ENCODE measurements at regions not wholly inside any gene's neighbourhood (a gene's known extent, or its start where the extent isn't known, plus 50 kb on each side); places are given as distances from the start of the nearest gene placed in this dataset.
A peak's percentile ranks its signal among the peaks of the same experiment; 100 is the strongest.

DNA sequence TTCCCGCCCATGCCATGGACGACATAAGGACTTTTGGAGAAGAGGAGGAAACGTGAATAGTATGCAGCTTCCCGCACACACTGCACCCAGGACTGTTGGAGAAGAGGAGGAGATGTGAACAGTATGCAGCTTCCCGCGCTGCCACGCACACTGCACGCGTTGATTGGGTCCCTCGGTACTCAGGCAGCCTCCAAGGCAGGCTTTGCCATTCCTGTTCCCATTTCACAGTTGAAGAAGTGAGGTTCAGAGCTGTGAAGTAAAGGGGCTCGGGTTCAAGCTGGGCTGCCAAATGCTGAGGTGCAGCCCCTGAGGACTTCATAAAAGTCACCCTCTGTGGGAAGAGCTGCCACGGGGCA, 147.9 kb upstream of the FAM20C start:
- no peak for FAIRE-seq
- Histone ChIP-seq H3K36me3 (ENCODE audit: control insufficient read depth in 2 of 3, insufficient read depth in 3 of 3, low read length in 3 of 3) (no peaks in the 10 kb centered on the region), H3K9ac (ENCODE audit: low read length in 3 of 3) (no peak overlapping the region), H3K27me3 (ENCODE audit: control insufficient read depth, insufficient read depth, low read length) (no peaks in the 10 kb centered on the region), H3K27ac (ENCODE audit: low read depth in 2 of 2, low read length in 2 of 2) (no peak overlapping the region), H3K4me3 (ENCODE audit: low read length in 3 of 3) (no peak overlapping the region), H3K9me3 (ENCODE audit: control insufficient read depth in 2 of 3, insufficient read depth in 1 of 3, low read length in 3 of 3) (no peaks in the 10 kb centered on the region), H3K4me1 (ENCODE audit: control insufficient read depth in 2 of 3, insufficient read depth in 2 of 3, low read depth in 1 of 3, low read length in 3 of 3) (no peaks in the 10 kb centered on the region)
- TF ChIP-seq, protein P1, sequence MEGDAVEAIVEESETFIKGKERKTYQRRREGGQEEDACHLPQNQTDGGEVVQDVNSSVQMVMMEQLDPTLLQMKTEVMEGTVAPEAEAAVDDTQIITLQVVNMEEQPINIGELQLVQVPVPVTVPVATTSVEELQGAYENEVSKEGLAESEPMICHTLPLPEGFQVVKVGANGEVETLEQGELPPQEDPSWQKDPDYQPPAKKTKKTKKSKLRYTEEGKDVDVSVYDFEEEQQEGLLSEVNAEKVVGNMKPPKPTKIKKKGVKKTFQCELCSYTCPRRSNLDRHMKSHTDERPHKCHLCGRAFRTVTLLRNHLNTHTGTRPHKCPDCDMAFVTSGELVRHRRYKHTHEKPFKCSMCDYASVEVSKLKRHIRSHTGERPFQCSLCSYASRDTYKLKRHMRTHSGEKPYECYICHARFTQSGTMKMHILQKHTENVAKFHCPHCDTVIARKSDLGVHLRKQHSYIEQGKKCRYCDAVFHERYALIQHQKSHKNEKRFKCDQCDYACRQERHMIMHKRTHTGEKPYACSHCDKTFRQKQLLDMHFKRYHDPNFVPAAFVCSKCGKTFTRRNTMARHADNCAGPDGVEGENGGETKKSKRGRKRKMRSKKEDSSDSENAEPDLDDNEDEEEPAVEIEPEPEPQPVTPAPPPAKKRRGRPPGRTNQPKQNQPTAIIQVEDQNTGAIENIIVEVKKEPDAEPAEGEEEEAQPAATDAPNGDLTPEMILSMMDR (IDR thresholded peaks at IDR 0.05; ENCODE audit: borderline replicate concordance, extremely low read depth, insufficient read depth) = no peak
- intact Hi-C loops (cut with DNase I) = no loop called here
- peak in 2 of 5 donors; percentile 5 to 34 for DNase-seq

- FAIRE-seq (no peak), DNase-seq (peak in 2 of 5 donors; percentile 16 to 35)
- intact Hi-C loops (cut with DNase I) = no loop called here
Measured at GRCh38 chr7:45106-46090, 147.0 kb upstream of the FAM20C start.

GRCh38 chr7:46123-46829, 146.1 kb upstream of the FAM20C start:
- FAIRE-seq = no peak
- Histone ChIP-seq H3K36me3 (ENCODE audit: control insufficient read depth in 2 of 3, insufficient read depth in 3 of 3, low read length in 3 of 3) (no peaks in the 10 kb centered on the region), H3K9ac (ENCODE audit: low read length in 3 of 3) (no peak overlapping the region), H3K4me3 (ENCODE audit: low read length in 3 of 3) (no peak overlapping the region), H3K9me3 (ENCODE audit: control insufficient read depth in 2 of 3, insufficient read depth in 1 of 3, low read length in 3 of 3) (no peaks in the 10 kb centered on the region), H3K4me1 (ENCODE audit: control insufficient read depth in 2 of 3, insufficient read depth in 2 of 3, low read depth in 1 of 3, low read length in 3 of 3) (no peaks in the 10 kb centered on the region), H3K27me3 (ENCODE audit: control insufficient read depth, insufficient read depth, low read length) (no peaks in the 10 kb centered on the region), H3K27ac (ENCODE audit: low read depth in 2 of 2, low read length in 2 of 2) (no peak overlapping the region)
- intact Hi-C loops (cut with DNase I) = no loop called here
- TF ChIP-seq, protein P1 (IDR thresholded peaks at IDR 0.05; ENCODE audit: borderline replicate concordance, extremely low read depth, insufficient read depth) = no peak
- DNase-seq = peak in 2 of 5 donors; percentile 19 to 44

More at GRCh38 chr7:45106-46090, 147.0 kb upstream of the FAM20C start:
- no peak overlapping the region for H3K9ac ChIP-seq (ENCODE audit: low read length in 3 of 3)
- H3K27me3 ChIP-seq (ENCODE audit: control insufficient read depth, insufficient read depth, low read length) = no peaks in the 10 kb centered on the region
- no peaks in the 10 kb centered on the region for H3K4me1 ChIP-seq (ENCODE audit: control insufficient read depth in 2 of 3, insufficient read depth in 2 of 3, low read depth in 1 of 3, low read length in 3 of 3)
- H3K36me3 ChIP-seq (ENCODE audit: control insufficient read depth in 2 of 3, insufficient read depth in 3 of 3, low read length in 3 of 3) = no peaks in the 10 kb centered on the region
- H3K9me3 ChIP-seq (ENCODE audit: control insufficient read depth in 2 of 3, insufficient read depth in 1 of 3, low read length in 3 of 3) = no peaks in the 10 kb centered on the region
- TF ChIP-seq, protein P1 (IDR thresholded peaks at IDR 0.05; ENCODE audit: borderline replicate concordance, extremely low read depth, insufficient read depth) = no peak
- H3K4me3 ChIP-seq (ENCODE audit: low read length in 3 of 3) = no peak overlapping the region
- H3K27ac ChIP-seq (ENCODE audit: low read depth in 2 of 2, low read length in 2 of 2) = no peak overlapping the region
